Heart right ventricle (tissue), 16 donors: ENCODE measurements at regions not wholly inside any gene's neighbourhood (a gene's known extent, or its start where the extent isn't known, plus 50 kb on each side); places are given as distances from the start of the nearest gene placed in this dataset.

Experiments used
- ATAC-seq, 8 donors: fragments of 200-7000 bp; cut with Tn5 transposase; one replicate each; pipeline ENCODE4 v1.9.1; 2020; ENCODE audit warnings: mild to moderate bottlenecking in 8 of 8, moderate library complexity in 8 of 8, moderate number of reproducible peaks in 1 of 8
- DNase-seq, 2 donors: peaks; one replicate each; pipeline ENCODE4 v3.0.0-alpha.2; 2020
- H3K27ac ChIP-seq, 10 donors: fragments of 200-600 bp; sonication (generic) in 2 of 10; one replicate each; pipeline versions ENCODE4 v1.5.0 to v1.8.0; 2020 to 2022; ENCODE audit warnings: mild to moderate bottlenecking in 3 of 10
- H3K27me3 ChIP-seq, 7 donors: fragments of 200-600 bp; one replicate each; pipeline ENCODE4 v1.8.0; 2021 to 2022; ENCODE audit warnings: mild to moderate bottlenecking in 2 of 7
- H3K36me3 ChIP-seq, 9 donors: fragments of 200-600 bp; sonication (generic) in 1 of 9; one replicate each; pipeline versions ENCODE4 v1.5.0 to v1.8.0; 2020 to 2022; ENCODE audit warnings: mild to moderate bottlenecking in 2 of 9
- H3K4me1 ChIP-seq, 9 donors: fragments of 200-600 bp; sonication (generic) in 1 of 9; one replicate each; pipeline versions ENCODE4 v1.5.0 to v1.8.0; 2020 to 2022; ENCODE audit warnings: mild to moderate bottlenecking in 4 of 9
- H3K4me3 ChIP-seq, 10 donors: fragments of 200-600 bp; sonication (generic) in 2 of 10; one replicate each; pipeline versions ENCODE4 v1.5.0 to v1.8.0; 2020 to 2022; ENCODE audit warnings: mild to moderate bottlenecking in 7 of 10, moderate library complexity in 2 of 10
- H3K9me3 ChIP-seq, 11 donors: fragments of 200-600 bp in 10 of 11; sonication (generic) in 2 of 11; one replicate each; pipeline versions ENCODE4 v1.5.0 to v1.8.0; 2013 to 2022; ENCODE audit warnings: mild to moderate bottlenecking in 2 of 11, control low read depth in 1 of 11, moderate library complexity in 1 of 11
- WGBS, 2 donors: extraction: QIAGEN DNeasy Blood & Tissue Kit; methylation state at CpG; one replicate each; pipeline ENCODE4 v1.1.7; 2013; ENCODE audit warnings: inconsistent platforms in 1 of 2; 5-methylcytosine and 5-hydroxymethylcytosine counted together
- intact Hi-C, 10 donors: fragments of 100-400 bp; cut with DNase I; formaldehyde crosslinking; loops; one replicate each; pipeline versions ENCODE4 v1.11.1 to v1.14.2; 2022
- TF ChIP-seq, protein P1 (sequence below), 9 donors: fragments of 200-600 bp; sonication (generic) in 2 of 9; IDR thresholded peaks; one replicate each; pipeline versions ENCODE4 v1.5.0 to v1.8.0; 2021 to 2022; ENCODE audit warnings: antibody characterized with exemption in 9 of 9, mild to moderate bottlenecking in 5 of 9, moderate library complexity in 1 of 9
- donor health status: Arrhythmogenic right ventricular cardiomyopathy.
- donor health status: ischemic (EF 13 %, LVEDD 7.1; RV severe dilation, severe dysfunction).
- donor health status: healthy with polysubstance abuse.
- donor health status: DM: no; HTN: yes; CAD: no.
- donor health status: DM: no; HTN: no; CAD: no.
- donor health status: ischemic (EF 25% LVEDD 6.9; RV normal size, moderate dysfunction).
- donor health status: ischemic (EF 25% LVEDD 5.7; RV mildly dilated, moderate dysfunction).
- donor health status: healthy.
- donor health status: DM: yes; HTN: yes; CAD: no.
- donor health status: Ischemic cardiomyopathy.
- donor health status: ischemic (EF 35%, LVEDD 5.7; RV mildly dilated, moderate dysfunction).
- donor health status: nonischemic (EF 11% LVEDD 7.7; RV severe dilation, severe dysfunction).
- donor health status: DM: yes; HTN: yes; CAD: no.
- donor health status: PGD.
- donor health status: ischemic (EF 29% LVEDD 5.4; RV normal size, mild dysfunction).
- donor health status: nonischemic (EF 23%, LVEDD 6.1; RV moderate dilation, normal function).

- H3K27me3 ChIP-seq, result no peaks in the 10 kb centered on the region
- H3K4me1 ChIP-seq, result no peaks in the 10 kb centered on the region
- H3K27ac ChIP-seq, result no peak overlapping the region
- ATAC-seq (no peak), DNase-seq (no peak)
- intact Hi-C loops, result no loop called here
- TF ChIP-seq, protein P1, sequence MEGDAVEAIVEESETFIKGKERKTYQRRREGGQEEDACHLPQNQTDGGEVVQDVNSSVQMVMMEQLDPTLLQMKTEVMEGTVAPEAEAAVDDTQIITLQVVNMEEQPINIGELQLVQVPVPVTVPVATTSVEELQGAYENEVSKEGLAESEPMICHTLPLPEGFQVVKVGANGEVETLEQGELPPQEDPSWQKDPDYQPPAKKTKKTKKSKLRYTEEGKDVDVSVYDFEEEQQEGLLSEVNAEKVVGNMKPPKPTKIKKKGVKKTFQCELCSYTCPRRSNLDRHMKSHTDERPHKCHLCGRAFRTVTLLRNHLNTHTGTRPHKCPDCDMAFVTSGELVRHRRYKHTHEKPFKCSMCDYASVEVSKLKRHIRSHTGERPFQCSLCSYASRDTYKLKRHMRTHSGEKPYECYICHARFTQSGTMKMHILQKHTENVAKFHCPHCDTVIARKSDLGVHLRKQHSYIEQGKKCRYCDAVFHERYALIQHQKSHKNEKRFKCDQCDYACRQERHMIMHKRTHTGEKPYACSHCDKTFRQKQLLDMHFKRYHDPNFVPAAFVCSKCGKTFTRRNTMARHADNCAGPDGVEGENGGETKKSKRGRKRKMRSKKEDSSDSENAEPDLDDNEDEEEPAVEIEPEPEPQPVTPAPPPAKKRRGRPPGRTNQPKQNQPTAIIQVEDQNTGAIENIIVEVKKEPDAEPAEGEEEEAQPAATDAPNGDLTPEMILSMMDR (IDR thresholded peaks at IDR 0.05), result no peak
- no peak overlapping the region for H3K4me3 ChIP-seq
- 79 to 84% methylated on average over 4 of the region's 4 CpGs for WGBS, 2 donors
- H3K36me3 ChIP-seq, result no peaks in the 10 kb centered on the region
- H3K9me3 ChIP-seq, result peaks cover 0 to 10% (median 0%) of the 10 kb centered on the region in 11 donors
Observed at GRCh38 chr5:12647613-12648012, 743.4 kb upstream of the CTNND2 start.

DNA sequence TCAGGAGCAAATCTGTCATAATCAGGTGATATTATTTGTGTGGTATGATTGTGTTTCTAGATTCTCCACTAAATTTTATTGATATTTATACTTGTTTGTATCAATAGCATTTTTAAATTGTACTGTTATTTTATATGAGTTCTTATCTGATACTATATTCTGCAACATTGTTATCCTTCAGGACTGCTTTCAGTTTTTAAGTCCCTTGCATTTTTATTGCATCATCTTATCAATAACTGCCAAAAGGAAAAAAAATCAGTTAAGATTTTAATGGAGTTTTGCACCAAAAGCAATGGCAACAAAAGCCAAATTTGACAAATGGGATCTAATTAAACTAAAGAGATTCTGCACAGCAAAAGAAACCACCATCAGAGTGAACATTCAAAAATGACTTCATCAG is 741.3 kb upstream of the CTNND2 start:
- ATAC-seq, result no peak
- Histone ChIP-seq H3K27ac (no peak overlapping the region), H3K4me1 (no peaks in the 10 kb centered on the region), H3K36me3 (no peaks in the 10 kb centered on the region), H3K27me3 (no peaks in the 10 kb centered on the region), H3K9me3 (no peaks in the 10 kb centered on the region), H3K4me3 (no peak overlapping the region)
- intact Hi-C loops, result no loop called here
- DNase-seq, result no peak
- TF ChIP-seq, protein P1 (IDR thresholded peaks at IDR 0.05), result no peak

GRCh38 chr5:12636209-12636608 is 732.0 kb upstream of the CTNND2 start:
- intact Hi-C loops, result no loop called here
- 71 to 76% methylated on average over 5 of the region's 5 CpGs for WGBS, 2 donors
- Histone ChIP-seq H3K27me3 (no peaks in the 10 kb centered on the region), H3K9me3 (peaks cover 0 to 5% (median 0%) of the 10 kb centered on the region in 11 donors), H3K4me1 (no peaks in the 10 kb centered on the region), H3K36me3 (no peaks in the 10 kb centered on the region), H3K4me3 (no peak overlapping the region), H3K27ac (no peak overlapping the region)
- DNase-seq (no peak), ATAC-seq (no peak)
- TF ChIP-seq, protein P1 (IDR thresholded peaks at IDR 0.05), result no peak

- no peak for DNase-seq
- Histone ChIP-seq H3K27ac (no peak overlapping the region), H3K4me3 (no peak overlapping the region), H3K9me3 (peaks cover 0 to 51% (median 9%) of the 10 kb centered on the region in 11 donors), H3K4me1 (no peaks in the 10 kb centered on the region), H3K27me3 (no peaks in the 10 kb centered on the region), H3K36me3 (no peaks in the 10 kb centered on the region)
- TF ChIP-seq, protein P1 (IDR thresholded peaks at IDR 0.05), result no peak
- intact Hi-C loops, result no loop called here
- WGBS, 2 donors, result 93 to 96% methylated on average over 5 of the region's 5 CpGs
- ATAC-seq, result no peak
Observed at GRCh38 chr5:12626556-12626955, 722.3 kb upstream of the CTNND2 start.
